ENCODE measurements at regions not wholly inside any gene's neighbourhood (a gene's known extent, or its start where the extent isn't known, plus 50 kb on each side); places are given as distances from the start of the nearest gene placed in this dataset.

DNA sequence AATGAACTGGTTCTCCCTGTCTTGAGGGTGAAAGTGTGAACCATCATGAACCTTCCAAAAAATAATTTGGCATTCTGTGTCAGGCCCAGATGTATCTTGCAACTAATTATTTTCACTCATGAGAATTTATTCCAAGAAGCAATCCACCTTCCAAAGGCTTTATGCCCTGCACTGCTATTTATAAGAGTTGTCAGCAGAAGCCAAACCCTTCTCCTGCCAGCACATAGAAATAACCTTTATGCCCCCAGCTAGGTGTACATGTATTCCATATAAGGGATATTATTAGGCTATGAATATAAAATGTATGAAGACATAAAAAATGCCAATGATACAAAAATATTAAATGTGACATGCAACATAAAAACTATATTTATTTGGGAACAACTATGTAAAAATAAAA lies 69.0 kb upstream of the GDF10 start:
- TF ChIP-seq POLR2AphosphoS5 (IDR thresholded peaks at IDR 0.05) (no peak), POLR2A (IDR thresholded peaks at IDR 0.05) (no peak)
- TF ChIP-seq, protein P1, sequence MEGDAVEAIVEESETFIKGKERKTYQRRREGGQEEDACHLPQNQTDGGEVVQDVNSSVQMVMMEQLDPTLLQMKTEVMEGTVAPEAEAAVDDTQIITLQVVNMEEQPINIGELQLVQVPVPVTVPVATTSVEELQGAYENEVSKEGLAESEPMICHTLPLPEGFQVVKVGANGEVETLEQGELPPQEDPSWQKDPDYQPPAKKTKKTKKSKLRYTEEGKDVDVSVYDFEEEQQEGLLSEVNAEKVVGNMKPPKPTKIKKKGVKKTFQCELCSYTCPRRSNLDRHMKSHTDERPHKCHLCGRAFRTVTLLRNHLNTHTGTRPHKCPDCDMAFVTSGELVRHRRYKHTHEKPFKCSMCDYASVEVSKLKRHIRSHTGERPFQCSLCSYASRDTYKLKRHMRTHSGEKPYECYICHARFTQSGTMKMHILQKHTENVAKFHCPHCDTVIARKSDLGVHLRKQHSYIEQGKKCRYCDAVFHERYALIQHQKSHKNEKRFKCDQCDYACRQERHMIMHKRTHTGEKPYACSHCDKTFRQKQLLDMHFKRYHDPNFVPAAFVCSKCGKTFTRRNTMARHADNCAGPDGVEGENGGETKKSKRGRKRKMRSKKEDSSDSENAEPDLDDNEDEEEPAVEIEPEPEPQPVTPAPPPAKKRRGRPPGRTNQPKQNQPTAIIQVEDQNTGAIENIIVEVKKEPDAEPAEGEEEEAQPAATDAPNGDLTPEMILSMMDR (IDR thresholded peaks at IDR 0.05) = no peak
